Erythroblast (primary cell): ENCODE measurements at regions not wholly inside any gene's neighbourhood (a gene's known extent, or its start where the extent isn't known, plus 50 kb on each side); places are given as distances from the start of the nearest gene placed in this dataset.

Source experiments
- GATA1 ChIP-seq: IDR thresholded peaks from 2 replicates; pipeline ENCODE4 v1.6.1; 2011; ENCODE audit warnings: low read depth, mild to moderate bottlenecking, control low read depth, low read length, moderate library complexity
- POLR2A ChIP-seq: IDR thresholded peaks from 2 replicates; pipeline ENCODE4 v1.6.1; 2011; ENCODE audit warnings: mild to moderate bottlenecking, low read length

- TF ChIP-seq POLR2A (no peak), GATA1 (no peak)
These were observed 216.0 kb downstream of the RAB28 start for GRCh38 chr4:13268165-13268564.
